PFSK-1 (cell line): ENCODE measurements at regions not wholly inside any gene's neighbourhood (a gene's known extent, or its start where the extent isn't known, plus 50 kb on each side); places are given as distances from the start of the nearest gene placed in this dataset.

ENCODE experiments used
- POLR2AphosphoS5 ChIP-seq: IDR thresholded peaks from 2 replicates; pipeline ENCODE4 v1.6.1; 2012; ENCODE audit warnings: low read depth, mild to moderate bottlenecking, control low read depth, low read length, moderate library complexity
- TAF1 ChIP-seq: IDR thresholded peaks from 2 replicates; pipeline ENCODE4 v1.6.1; 2012; ENCODE audit warnings: low read length, control low read depth, borderline replicate concordance; ENCODE audit not compliant: insufficient read depth

DNA sequence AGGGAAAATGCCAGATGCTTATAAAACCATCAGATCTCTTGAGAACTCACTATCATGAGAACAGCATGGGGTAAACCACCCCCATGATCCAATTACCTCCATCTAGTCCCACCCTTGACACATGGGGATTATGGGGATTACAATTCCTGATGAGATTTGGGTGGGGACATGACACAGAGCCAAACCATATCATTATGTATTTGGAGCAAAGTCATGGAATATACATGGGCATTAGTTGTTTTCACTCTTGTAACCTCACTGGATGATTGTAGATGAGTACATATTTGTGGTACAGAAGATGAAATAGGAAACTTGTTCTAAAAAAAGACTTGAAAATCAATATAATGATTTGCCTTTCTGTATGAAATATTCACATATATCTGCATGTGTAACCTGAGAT, 674.5 kb upstream of the BOD1L1 start:
- TF ChIP-seq TAF1 (no peak), POLR2AphosphoS5 (no peak)
